H1 (cell line): ENCODE measurements at regions not wholly inside any gene's neighbourhood (a gene's known extent, or its start where the extent isn't known, plus 50 kb on each side); places are given as distances from the start of the nearest gene placed in this dataset.

Source experiments
- CBX5 ChIP-seq: fragments of 300-800, 300-1000 bp; sonication (generic); IDR thresholded peaks from 2 replicates; pipeline ENCODE4 v1.7.1; 2016; ENCODE audit warnings: antibody characterized with exemption, low read length, low read depth
- RAD21 ChIP-seq, 2 experiments: IDR thresholded peaks in 1 of 2; conservative IDR thresholded peaks in 1 of 2; 2 replicates each; pipeline ENCODE4 v1.6.1; 2011; ENCODE audit warnings: low read depth in 2 of 2, low read length in 2 of 2, improper control_type of control experiment in 1 of 2, inconsistent platforms in 1 of 2, mild to moderate bottlenecking in 1 of 2, moderate library complexity in 1 of 2
- RFX5 ChIP-seq: IDR thresholded peaks from 2 replicates; pipeline ENCODE4 v1.6.1; 2011; ENCODE audit warnings: low read depth, low read length, improper control_type of control experiment, borderline replicate concordance
- RNF2 ChIP-seq: fragments of 200-900, 300-1000 bp; sonication (generic); IDR thresholded peaks from 2 replicates; pipeline ENCODE4 v1.7.1; 2016; ENCODE audit warnings: borderline replicate concordance, low read depth, mild to moderate bottlenecking, antibody characterized with exemption, low read length; ENCODE audit not compliant: poor library complexity, severe bottlenecking; ENCODE audit errors: missing control alignments
- TF ChIP-seq, protein P1 (sequence below): IDR thresholded peaks from 2 replicates; pipeline ENCODE4 v1.6.1; 2011; ENCODE audit warnings: low read length, improper control_type of control experiment

DNA sequence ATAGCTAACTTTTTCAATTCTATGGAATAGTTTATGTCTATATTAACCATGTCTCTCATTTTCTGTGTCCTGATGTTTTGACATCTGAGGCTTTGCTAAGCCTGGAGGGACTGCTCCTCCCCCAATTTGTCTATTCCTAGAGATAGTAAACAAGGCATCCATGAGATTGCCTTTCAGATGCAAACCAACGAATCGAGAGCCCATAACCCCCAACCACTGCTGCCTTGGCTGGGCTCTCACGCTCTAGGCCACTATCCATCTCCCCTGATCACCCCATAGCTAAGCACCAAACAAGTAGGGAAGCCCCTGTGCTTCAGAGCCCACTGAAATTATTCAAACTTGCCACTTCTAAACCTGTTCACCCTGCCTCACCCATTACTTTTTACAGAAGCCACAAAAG, 437.7 kb downstream of the SETD4 start (continued):
- TF ChIP-seq, protein P1, sequence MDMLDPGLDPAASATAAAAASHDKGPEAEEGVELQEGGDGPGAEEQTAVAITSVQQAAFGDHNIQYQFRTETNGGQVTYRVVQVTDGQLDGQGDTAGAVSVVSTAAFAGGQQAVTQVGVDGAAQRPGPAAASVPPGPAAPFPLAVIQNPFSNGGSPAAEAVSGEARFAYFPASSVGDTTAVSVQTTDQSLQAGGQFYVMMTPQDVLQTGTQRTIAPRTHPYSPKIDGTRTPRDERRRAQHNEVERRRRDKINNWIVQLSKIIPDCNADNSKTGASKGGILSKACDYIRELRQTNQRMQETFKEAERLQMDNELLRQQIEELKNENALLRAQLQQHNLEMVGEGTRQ: no peak
- no peak for TF ChIP-seq RNF2
- TF ChIP-seq RFX5: no peak
- TF ChIP-seq CBX5: no peak
- no peak for TF ChIP-seq RAD21 (IDR thresholded peaks at IDR 0.05 in 1 of 2, conservative IDR thresholded peaks at IDR 0.05 in 1 of 2; ENCODE audit: low read depth in 2 of 2, low read length in 2 of 2)
- TF ChIP-seq, all 59 proteins: peak for 0
